ENCODE measurements at regions not wholly inside any gene's neighbourhood (a gene's known extent, or its start where the extent isn't known, plus 50 kb on each side); places are given as distances from the start of the nearest gene placed in this dataset.

DNA sequence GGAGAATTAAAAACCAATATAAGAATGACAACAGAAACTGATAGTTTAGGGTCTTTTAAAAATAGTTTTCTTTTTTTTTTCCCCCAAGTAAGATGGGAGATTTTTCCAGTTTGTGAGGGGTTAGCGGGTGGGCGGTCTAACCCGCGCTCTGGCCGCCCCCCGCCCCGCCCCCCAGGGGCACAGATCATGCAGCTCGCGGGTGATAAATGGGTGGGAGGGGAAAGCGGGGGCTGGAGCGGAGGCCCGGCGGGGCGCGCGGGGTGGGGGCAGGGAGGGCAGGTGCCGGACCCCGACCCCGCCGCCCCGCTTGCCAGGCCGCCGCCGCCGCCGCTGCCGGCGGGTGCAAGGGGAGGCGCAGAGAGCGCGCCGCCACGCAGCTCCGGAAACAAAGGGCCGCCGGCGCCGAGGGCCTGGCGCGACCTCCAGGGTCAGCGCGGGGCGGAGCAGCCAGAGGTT, 60.1 kb upstream of the GSE1 start:
- peaks cover 17% of the 10 kb centered on the region for H3K4me1 ChIP-seq
- TF ChIP-seq, protein P1, sequence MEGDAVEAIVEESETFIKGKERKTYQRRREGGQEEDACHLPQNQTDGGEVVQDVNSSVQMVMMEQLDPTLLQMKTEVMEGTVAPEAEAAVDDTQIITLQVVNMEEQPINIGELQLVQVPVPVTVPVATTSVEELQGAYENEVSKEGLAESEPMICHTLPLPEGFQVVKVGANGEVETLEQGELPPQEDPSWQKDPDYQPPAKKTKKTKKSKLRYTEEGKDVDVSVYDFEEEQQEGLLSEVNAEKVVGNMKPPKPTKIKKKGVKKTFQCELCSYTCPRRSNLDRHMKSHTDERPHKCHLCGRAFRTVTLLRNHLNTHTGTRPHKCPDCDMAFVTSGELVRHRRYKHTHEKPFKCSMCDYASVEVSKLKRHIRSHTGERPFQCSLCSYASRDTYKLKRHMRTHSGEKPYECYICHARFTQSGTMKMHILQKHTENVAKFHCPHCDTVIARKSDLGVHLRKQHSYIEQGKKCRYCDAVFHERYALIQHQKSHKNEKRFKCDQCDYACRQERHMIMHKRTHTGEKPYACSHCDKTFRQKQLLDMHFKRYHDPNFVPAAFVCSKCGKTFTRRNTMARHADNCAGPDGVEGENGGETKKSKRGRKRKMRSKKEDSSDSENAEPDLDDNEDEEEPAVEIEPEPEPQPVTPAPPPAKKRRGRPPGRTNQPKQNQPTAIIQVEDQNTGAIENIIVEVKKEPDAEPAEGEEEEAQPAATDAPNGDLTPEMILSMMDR (IDR thresholded peaks at IDR 0.05) = no peak
- no peak for DNase-seq
- H3K36me3 ChIP-seq = no peaks in the 10 kb centered on the region
- intact Hi-C loops (cut with DNase I) = no loop called here
- no peaks in the 10 kb centered on the region for H3K27me3 ChIP-seq (ENCODE audit: low read depth)
- H3K27ac ChIP-seq = peak overlapping the region; percentile 96
- peak overlapping the region; percentile 88 for H3K4me3 ChIP-seq
- ATAC-seq = no peak
- no peaks in the 10 kb centered on the region for H3K9me3 ChIP-seq

DNA sequence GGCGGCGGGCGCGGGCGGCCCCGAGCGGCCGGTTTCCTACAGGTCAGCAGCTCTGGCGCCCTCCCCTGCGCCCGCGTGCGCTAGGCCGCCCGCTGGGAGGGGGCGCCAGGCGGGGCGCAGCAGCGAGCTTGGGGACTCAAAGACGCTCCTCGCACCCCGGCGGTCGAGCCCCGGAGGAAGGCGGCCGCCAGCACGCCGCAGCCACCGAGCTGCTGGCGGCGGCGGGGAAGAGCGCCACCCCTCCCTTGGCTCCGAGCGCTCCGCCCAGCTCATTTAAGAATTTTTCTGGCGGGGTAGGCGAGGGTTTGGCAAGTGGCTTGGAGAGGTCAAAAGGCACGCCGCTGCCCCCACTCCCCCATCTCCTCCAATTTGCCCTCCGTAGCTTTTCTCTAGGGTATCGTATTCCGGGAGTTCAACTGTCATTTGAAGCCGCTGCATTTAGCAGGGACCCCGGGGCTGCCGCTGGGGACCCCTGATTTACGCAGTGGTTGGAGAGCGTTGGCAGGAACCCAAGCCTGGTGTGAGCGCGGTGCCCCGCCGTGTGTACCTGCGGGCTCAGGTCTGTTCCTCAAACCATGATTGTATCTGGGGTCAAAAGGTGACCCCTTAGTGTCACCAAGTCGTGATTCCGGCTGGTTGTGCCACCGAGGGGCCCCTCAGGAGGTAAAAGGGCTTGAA, 59.5 kb upstream of the GSE1 start:
- H3K4me1 ChIP-seq = peaks cover 22% of the 10 kb centered on the region
- ATAC-seq = peak; percentile 62 to 71

DNA sequence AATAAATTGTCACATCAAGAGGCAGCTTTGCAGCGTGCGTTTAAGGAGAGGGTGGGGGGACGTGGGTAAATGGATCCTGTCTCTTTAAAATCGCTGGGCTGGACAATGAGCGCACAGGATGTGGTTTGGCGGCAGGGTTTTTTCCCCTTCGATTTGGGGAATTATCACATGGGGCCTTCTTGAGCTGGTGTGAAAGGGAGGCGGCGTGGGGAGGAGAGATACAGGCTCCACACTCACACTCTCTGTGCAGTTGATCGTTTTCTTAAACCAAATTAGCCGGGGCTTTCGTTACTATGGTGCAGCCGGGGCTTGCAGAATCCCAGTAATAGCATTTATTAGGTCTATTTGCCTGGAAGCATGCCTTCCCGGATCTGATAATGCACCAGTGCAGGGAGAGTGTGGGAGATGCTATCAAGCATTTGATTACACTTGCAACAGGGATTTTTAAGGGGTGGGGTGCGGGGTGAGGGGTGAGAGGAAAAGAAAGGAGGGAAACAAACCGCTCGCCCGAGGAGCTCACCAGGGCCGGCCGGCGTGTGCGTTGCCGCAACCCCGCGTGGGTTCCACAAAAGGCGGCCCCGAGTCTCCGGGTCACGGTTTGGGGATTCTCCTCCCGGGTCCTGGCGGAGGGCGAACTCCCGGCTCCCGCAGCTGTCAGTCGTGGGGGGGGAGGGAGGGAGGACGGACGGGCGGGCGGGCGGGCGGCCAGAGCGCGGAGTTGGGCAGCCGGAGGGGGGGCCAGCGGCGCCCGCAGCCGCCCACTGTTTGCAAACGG, 58.8 kb upstream of the GSE1 start:
- peak; percentile 80 for DNase-seq
- Histone ChIP-seq H3K9me3 (no peaks in the 10 kb centered on the region), H3K27me3 (ENCODE audit: low read depth) (no peaks in the 10 kb centered on the region), H3K4me1 (peaks cover 30% of the 10 kb centered on the region), H3K27ac (peak overlapping the region; percentile 96), H3K36me3 (no peaks in the 10 kb centered on the region), H3K4me3 (peak overlapping the region; percentile 88)
- peak; percentile 59 to 71 for ATAC-seq
- intact Hi-C loops (cut with DNase I) = no loop called here
- TF ChIP-seq, protein P1 (IDR thresholded peaks at IDR 0.05) = no peak

More for the DNA sequence above, 59.5 kb upstream of the GSE1 start:
- DNase-seq = peak; percentile 85
- intact Hi-C loops (cut with DNase I) = no loop called here
- no peaks in the 10 kb centered on the region for H3K27me3 ChIP-seq (ENCODE audit: low read depth)
- no peaks in the 10 kb centered on the region for H3K36me3 ChIP-seq
- H3K27ac ChIP-seq = peak overlapping the region; percentile 96
- TF ChIP-seq, protein P1 (IDR thresholded peaks at IDR 0.05) = peak; percentile 38
- no peaks in the 10 kb centered on the region for H3K9me3 ChIP-seq
- peak overlapping the region; percentile 88 for H3K4me3 ChIP-seq

DNA sequence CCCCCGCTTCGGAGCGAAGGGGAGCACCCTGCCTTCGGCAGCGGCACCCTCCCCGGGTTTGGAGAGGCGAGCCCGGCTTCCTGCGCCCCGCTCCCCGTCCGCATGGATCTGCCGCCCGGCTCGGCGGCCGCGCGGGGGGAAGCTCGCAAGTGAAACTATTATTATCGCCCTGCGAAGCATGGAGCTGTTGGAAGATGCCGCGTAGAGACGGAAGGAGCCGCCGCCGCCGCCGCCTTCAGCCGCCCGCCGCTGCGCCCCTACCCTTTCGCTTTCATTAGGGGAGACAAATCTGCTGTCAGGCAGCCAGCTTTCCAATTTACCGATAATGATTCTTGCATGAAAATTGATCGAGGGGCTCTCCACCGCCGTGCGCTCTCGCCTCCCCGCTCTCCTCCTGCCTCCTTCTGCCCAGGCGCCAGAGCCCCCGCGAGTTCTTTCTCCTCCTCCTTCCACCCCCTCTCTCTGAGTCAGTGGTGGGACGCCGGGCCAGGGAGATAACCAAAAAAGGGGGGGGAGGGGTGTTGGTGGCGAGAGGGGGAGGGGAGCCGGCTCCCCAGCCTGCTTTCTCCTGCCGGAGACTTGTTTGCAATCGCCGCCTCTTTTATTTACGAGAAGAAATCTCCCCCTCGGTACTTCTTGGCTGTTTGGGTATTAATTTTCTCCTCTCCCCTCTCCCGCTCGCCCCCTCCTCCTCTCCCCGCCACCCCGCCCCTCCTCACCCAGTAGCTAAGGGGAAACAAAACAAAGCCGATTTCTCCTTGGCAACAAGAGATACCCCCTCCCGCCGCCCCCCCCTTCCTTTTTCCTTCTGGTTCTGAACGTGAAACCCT, 58.0 kb upstream of the GSE1 start:
- Histone ChIP-seq H3K27me3 (ENCODE audit: low read depth) (no peaks in the 10 kb centered on the region), H3K9me3 (no peaks in the 10 kb centered on the region), H3K4me3 (peak overlapping the region; percentile 88), H3K27ac (peak overlapping the region; percentile 96), H3K4me1 (peaks cover 38% of the 10 kb centered on the region), H3K36me3 (no peaks in the 10 kb centered on the region)
- DNase-seq (peak; percentile 73), ATAC-seq (peak; percentile 23 to 55)
- intact Hi-C loops (cut with DNase I) = no loop called here
- TF ChIP-seq, protein P1 (IDR thresholded peaks at IDR 0.05) = no peak

DNA sequence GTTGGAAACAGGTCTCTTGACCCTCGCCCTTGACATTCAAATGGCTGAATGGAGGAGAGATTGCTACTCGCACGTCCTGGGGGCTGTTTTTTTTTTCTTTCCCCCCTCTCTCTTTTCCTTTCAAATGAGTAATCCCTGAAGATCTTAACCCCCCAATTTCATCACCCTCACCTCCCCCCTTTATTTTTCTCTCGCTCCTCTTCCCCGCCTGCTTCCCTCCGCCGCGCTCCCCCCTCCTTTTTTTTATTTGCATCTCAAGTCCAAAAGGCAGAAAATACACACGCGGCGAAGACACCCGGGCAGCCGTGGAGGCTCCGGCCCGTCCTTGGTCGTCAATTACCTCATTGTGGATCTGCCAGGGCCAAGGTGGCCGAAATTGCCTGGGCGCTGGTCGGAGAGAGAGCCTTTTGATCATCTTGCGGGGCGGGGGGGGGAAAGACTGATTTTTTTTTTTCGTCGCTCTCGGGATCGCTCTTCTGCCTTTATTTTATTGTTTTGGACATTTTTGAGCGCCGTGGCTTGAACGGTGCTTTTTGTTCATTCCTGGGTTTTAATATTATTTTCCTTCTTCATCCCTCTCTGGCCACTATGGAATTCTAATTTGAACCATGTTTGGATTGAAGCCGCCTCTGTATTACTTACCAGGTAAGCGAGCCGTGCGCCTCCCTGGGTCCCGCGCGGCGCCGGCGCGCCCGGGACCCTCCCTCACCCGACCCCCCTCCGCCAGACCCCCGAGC, 57.2 kb upstream of the GSE1 start:
- no peak for DNase-seq
- Histone ChIP-seq H3K27me3 (ENCODE audit: low read depth) (no peaks in the 10 kb centered on the region), H3K4me3 (peak overlapping the region; percentile 88), H3K4me1 (peaks cover 44% of the 10 kb centered on the region), H3K27ac (peak overlapping the region; percentile 96), H3K36me3 (no peaks in the 10 kb centered on the region), H3K9me3 (no peaks in the 10 kb centered on the region)
- TF ChIP-seq, protein P1 (IDR thresholded peaks at IDR 0.05) = no peak
- intact Hi-C loops (cut with DNase I) = no loop called here
- ATAC-seq = no peak

Measured in lower lobe of right lung (tissue), 2 donors.